DND-41 (cell line): ENCODE measurements at regions not wholly inside any gene's neighbourhood (a gene's known extent, or its start where the extent isn't known, plus 50 kb on each side); places are given as distances from the start of the nearest gene placed in this dataset.

Experiments
- ATAC-seq: fragments of 200-7000 bp; cut with Tn5 transposase; 3 replicates; pipeline ENCODE4 v1.9.1; 2021; ENCODE audit warnings: low read depth; ENCODE audit not compliant: insufficient read depth
- DNase-seq: peaks from one replicate; pipeline ENCODE4 v3.0.0-alpha.2; 2020
- H2AFZ ChIP-seq: 2 replicates; pipeline ENCODE4 v1.6.0; 2012; ENCODE audit warnings: low read depth, low read length
- H3K27ac ChIP-seq: 2 replicates; pipeline ENCODE4 v1.5.1; 2012; ENCODE audit warnings: low read length, inconsistent platforms
- H3K27me3 ChIP-seq: fragments of 200-600 bp; sonication (generic); 2 replicates; pipeline ENCODE4 v1.6.0; 2012; ENCODE audit warnings: low read length, mild to moderate bottlenecking, inconsistent platforms; ENCODE audit not compliant: insufficient read depth, poor library complexity
- H3K36me3 ChIP-seq: 2 replicates; pipeline ENCODE4 v1.5.1; 2012; ENCODE audit warnings: low read length, inconsistent platforms; ENCODE audit not compliant: insufficient read depth
- H3K4me1 ChIP-seq: 2 replicates; pipeline ENCODE4 v1.5.1; 2012; ENCODE audit warnings: mild to moderate bottlenecking, low read length; ENCODE audit not compliant: insufficient read depth
- H3K4me2 ChIP-seq: 2 replicates; pipeline ENCODE4 v1.6.0; 2012; ENCODE audit warnings: mild to moderate bottlenecking, moderate library complexity, low read length, inconsistent platforms; ENCODE audit not compliant: insufficient read depth
- H3K4me3 ChIP-seq, 2 experiments: fragments of 200-600 bp in 1 of 2; shearing (Covaris generic) in 1 of 2; 2 replicates each; pipeline ENCODE4 v1.5.1; 2012 to 2016; ENCODE audit warnings: inconsistent platforms in 2 of 2, low read length in 2 of 2, mild to moderate bottlenecking in 2 of 2, low read depth in 1 of 2, moderate library complexity in 1 of 2
- H3K79me2 ChIP-seq: 2 replicates; pipeline ENCODE4 v1.6.0; 2012; ENCODE audit warnings: low read length, inconsistent platforms; ENCODE audit not compliant: insufficient read depth
- H3K9ac ChIP-seq: 2 replicates; pipeline ENCODE4 v1.6.0; 2012; ENCODE audit warnings: low read depth, mild to moderate bottlenecking, inconsistent platforms, low read length, moderate library complexity
- H3K9me3 ChIP-seq: 2 replicates; pipeline ENCODE4 v1.5.1; 2012; ENCODE audit warnings: low read length, moderate library complexity, mild to moderate bottlenecking, inconsistent platforms; ENCODE audit not compliant: insufficient read depth, severe bottlenecking
- H4K20me1 ChIP-seq: 2 replicates; pipeline ENCODE4 v1.6.0; 2012; ENCODE audit warnings: low read length; ENCODE audit not compliant: insufficient read depth
- EZH2 ChIP-seq: IDR thresholded peaks from 3 replicates; pipeline ENCODE4 v1.6.1; 2012; ENCODE audit warnings: borderline replicate concordance, low read depth, mild to moderate bottlenecking, moderate library complexity, low read length, inconsistent platforms; ENCODE audit not compliant: severe bottlenecking
- TF ChIP-seq, protein P1 (sequence below): IDR thresholded peaks from 2 replicates; pipeline ENCODE4 v1.5.1; 2012; ENCODE audit warnings: borderline replicate concordance, low read length, moderate library complexity, mild to moderate bottlenecking; ENCODE audit not compliant: poor library complexity, severe bottlenecking; ENCODE audit errors: extremely low read depth

DNA sequence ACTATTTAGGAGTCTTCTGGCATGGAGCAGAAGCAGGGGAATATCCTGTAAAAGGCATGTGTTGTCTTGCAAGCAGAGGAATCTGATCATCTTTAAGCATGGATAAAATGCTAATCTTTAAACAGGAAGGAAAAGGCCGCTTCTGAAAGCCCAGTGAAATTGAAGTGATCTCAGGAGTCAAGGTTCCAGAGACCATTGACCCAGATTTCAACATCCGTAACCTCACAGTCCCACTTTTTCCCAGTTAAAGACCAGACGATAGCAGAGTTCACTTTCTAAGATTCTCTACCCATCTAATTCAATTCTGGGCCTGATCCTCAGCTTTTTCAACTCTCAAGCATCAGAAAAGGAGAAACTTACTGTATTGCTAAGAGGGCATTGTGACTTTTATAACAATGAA is 332.2 kb upstream of the LRP1B start:
- no peak for DNase-seq
- Histone ChIP-seq H3K79me2 (no peaks in the 10 kb centered on the region), H3K4me2 (no peak overlapping the region), H3K36me3 (no peaks in the 10 kb centered on the region), H3K27me3 (no peaks in the 10 kb centered on the region), H3K4me3 (no peak overlapping the region), H4K20me1 (no peaks in the 10 kb centered on the region), H3K27ac (no peak overlapping the region), H2AFZ (no peak overlapping the region), H3K9me3 (no peaks in the 10 kb centered on the region), H3K9ac (no peak overlapping the region), H3K4me1 (no peaks in the 10 kb centered on the region)
- no peak for TF ChIP-seq EZH2
- TF ChIP-seq, protein P1, sequence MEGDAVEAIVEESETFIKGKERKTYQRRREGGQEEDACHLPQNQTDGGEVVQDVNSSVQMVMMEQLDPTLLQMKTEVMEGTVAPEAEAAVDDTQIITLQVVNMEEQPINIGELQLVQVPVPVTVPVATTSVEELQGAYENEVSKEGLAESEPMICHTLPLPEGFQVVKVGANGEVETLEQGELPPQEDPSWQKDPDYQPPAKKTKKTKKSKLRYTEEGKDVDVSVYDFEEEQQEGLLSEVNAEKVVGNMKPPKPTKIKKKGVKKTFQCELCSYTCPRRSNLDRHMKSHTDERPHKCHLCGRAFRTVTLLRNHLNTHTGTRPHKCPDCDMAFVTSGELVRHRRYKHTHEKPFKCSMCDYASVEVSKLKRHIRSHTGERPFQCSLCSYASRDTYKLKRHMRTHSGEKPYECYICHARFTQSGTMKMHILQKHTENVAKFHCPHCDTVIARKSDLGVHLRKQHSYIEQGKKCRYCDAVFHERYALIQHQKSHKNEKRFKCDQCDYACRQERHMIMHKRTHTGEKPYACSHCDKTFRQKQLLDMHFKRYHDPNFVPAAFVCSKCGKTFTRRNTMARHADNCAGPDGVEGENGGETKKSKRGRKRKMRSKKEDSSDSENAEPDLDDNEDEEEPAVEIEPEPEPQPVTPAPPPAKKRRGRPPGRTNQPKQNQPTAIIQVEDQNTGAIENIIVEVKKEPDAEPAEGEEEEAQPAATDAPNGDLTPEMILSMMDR = no peak
- no peak for ATAC-seq

DNA sequence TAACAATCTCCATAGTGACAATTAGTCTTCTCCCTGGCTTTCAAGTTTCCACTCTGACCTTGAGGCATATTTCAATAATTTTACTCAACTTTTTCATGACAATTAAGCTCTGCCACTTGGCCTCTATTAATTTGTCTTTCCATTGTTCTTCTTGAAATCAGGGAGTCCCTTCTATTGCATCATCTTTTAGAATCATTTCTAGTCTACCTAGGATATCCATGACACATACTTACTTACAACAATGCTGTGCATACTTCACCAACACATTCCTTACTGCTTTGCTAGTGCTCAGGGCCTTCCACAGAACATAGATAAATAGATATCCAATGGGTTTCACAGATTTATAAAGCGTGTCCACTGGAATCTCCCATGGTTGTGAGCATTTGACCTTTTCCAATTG is 331.5 kb upstream of the LRP1B start:
- Histone ChIP-seq H3K9ac (no peak overlapping the region), H3K9me3 (no peaks in the 10 kb centered on the region), H3K4me2 (no peak overlapping the region), H3K4me3 (no peak overlapping the region), H3K36me3 (no peaks in the 10 kb centered on the region), H3K27ac (no peak overlapping the region), H4K20me1 (no peaks in the 10 kb centered on the region), H3K4me1 (no peaks in the 10 kb centered on the region), H2AFZ (no peak overlapping the region), H3K27me3 (no peaks in the 10 kb centered on the region), H3K79me2 (no peaks in the 10 kb centered on the region)
- ATAC-seq (no peak), DNase-seq (no peak)
- TF ChIP-seq EZH2 = no peak
- TF ChIP-seq, protein P1 = no peak

DNA sequence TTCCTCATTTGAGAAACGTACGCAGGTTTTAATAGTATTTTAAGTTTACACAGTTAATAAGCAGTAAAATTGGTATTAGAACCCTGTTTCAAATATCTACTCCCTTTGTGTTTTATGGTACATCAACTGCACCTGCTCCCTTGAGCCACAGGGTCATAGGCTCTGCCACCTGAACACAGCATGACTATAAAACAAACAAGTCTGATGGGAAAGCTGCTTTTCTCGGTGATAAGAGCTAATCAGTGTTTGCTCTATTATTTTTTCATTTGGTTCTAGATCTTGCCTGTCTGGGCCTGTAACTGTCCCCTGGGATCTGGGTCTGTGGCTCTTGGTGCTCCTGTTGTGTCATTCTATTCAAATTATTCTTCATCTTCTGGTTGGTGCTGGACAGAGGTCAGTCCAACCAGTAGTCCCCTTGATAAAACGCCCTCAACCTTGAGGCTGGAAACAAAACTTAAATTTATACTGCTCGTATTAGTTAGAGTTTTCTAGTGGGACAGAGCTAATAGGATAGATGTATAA is 314.8 kb upstream of the LRP1B start:
- no peak overlapping the region for H2AFZ ChIP-seq
- TF ChIP-seq, protein P1 = no peak
- no peak for TF ChIP-seq EZH2

DNA sequence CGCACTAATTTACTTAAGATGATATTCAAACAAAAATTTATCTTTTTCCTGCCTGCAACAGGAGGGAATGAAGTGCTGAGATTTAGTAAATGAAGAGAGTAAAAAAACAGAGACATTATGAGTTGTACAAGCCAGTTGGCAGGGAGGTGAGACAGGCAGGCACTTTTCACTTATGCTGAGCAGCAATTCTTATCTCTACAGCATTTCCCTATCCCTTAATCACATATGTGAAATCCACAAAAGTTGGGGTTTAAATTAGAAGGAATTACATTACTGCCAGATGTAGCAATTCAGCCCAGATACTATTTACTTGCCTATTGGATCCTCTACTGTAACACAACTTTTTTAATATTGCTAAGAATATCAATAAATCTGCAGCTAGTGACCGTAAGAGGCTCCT is 314.2 kb upstream of the LRP1B start:
- Histone ChIP-seq H4K20me1 (no peaks in the 10 kb centered on the region), H3K79me2 (no peaks in the 10 kb centered on the region), H3K36me3 (no peaks in the 10 kb centered on the region), H3K27me3 (no peaks in the 10 kb centered on the region), H3K27ac (no peak overlapping the region), H2AFZ (no peak overlapping the region), H3K9me3 (no peaks in the 10 kb centered on the region), H3K4me1 (no peaks in the 10 kb centered on the region), H3K4me2 (no peak overlapping the region), H3K9ac (no peak overlapping the region), H3K4me3 (no peak overlapping the region)
- no peak for DNase-seq
- no peak for ATAC-seq
- TF ChIP-seq, protein P1 = no peak
- no peak for TF ChIP-seq EZH2

More for the DNA sequence above, 314.8 kb upstream of the LRP1B start:
- DNase-seq (no peak), ATAC-seq (no peak)
- Histone ChIP-seq H3K79me2 (no peaks in the 10 kb centered on the region), H3K9ac (no peak overlapping the region), H3K4me2 (no peak overlapping the region), H3K36me3 (no peaks in the 10 kb centered on the region), H4K20me1 (no peaks in the 10 kb centered on the region), H3K27ac (no peak overlapping the region), H3K27me3 (no peaks in the 10 kb centered on the region), H3K9me3 (no peaks in the 10 kb centered on the region), H3K4me3 (no peak overlapping the region), H3K4me1 (no peaks in the 10 kb centered on the region)
